GM21423 (cell line): ENCODE measurements at regions not wholly inside any gene's neighbourhood (a gene's known extent, or its start where the extent isn't known, plus 50 kb on each side); places are given as distances from the start of the nearest gene placed in this dataset.

Experiments
- ATAC-seq: cut with Tn5 transposase; IDR thresholded peaks from one replicate; pipeline ENCODE4 v1.9.1; 2021; ENCODE audit warnings: mild to moderate bottlenecking, moderate library complexity; ENCODE audit not compliant: unreplicated experiment

- ATAC-seq = no peak
Observed at GRCh38 chr20:41952166-41952565, 334.0 kb upstream of the CHD6 start.

- ATAC-seq = no peak
Observed at GRCh38 chr20:41951615-41952014, 333.4 kb upstream of the CHD6 start.

- no peak for ATAC-seq
Observed at GRCh38 chr20:41939659-41940058, 321.5 kb upstream of the CHD6 start.

- no peak for ATAC-seq
Observed at GRCh38 chr20:41938353-41938752, 320.2 kb upstream of the CHD6 start.

- no peak for ATAC-seq
Observed at GRCh38 chr20:41935259-41935791, 317.1 kb upstream of the CHD6 start.

GRCh38 chr20:41932431-41932830 is 314.3 kb upstream of the CHD6 start:
- ATAC-seq = no peak

GRCh38 chr20:41927655-41928054 is 309.5 kb upstream of the CHD6 start:
- ATAC-seq = no peak

- ATAC-seq = no peak
Observed at GRCh38 chr20:41927189-41927588, 309.0 kb upstream of the CHD6 start.

- no peak for ATAC-seq
Observed at GRCh38 chr20:41925476-41925875, 307.3 kb upstream of the CHD6 start.

GRCh38 chr20:41923624-41924023 is 305.4 kb upstream of the CHD6 start:
- ATAC-seq = no peak

- no peak for ATAC-seq
Observed at GRCh38 chr20:41913146-41913545, 295.0 kb upstream of the CHD6 start.

GRCh38 chr20:41910558-41910957 is 292.4 kb upstream of the CHD6 start:
- no peak for ATAC-seq

GRCh38 chr20:41905199-41905598 is 287.0 kb upstream of the CHD6 start:
- ATAC-seq = no peak

- no peak for ATAC-seq
Observed at GRCh38 chr20:41903586-41903985, 285.4 kb upstream of the CHD6 start.

- ATAC-seq = no peak
Observed at GRCh38 chr20:41902346-41902745, 284.2 kb upstream of the CHD6 start.

GRCh38 chr20:41900201-41900691 is 282.1 kb upstream of the CHD6 start:
- ATAC-seq = no peak

GRCh38 chr20:41897708-41898107 is 279.5 kb upstream of the CHD6 start:
- no peak for ATAC-seq

GRCh38 chr20:41895241-41896032 is 277.3 kb upstream of the CHD6 start:
- no peak for ATAC-seq

- no peak for ATAC-seq
Observed at GRCh38 chr20:41894255-41894963, 276.2 kb upstream of the CHD6 start.

GRCh38 chr20:41892031-41892430 is 273.9 kb upstream of the CHD6 start:
- no peak for ATAC-seq

GRCh38 chr20:41889844-41890224 is 271.7 kb upstream of the CHD6 start:
- no peak for ATAC-seq
